ENCODE measurements at regions not wholly inside any gene's neighbourhood (a gene's known extent, or its start where the extent isn't known, plus 50 kb on each side); places are given as distances from the start of the nearest gene placed in this dataset.

GRCh38 chr3:24043168-24043567 lies 98.1 kb downstream of the NR1D2 start:
- no peaks in the 10 kb centered on the region for H3K27me3 Mint-ChIP-seq (ENCODE audit: unreplicated experiment)
- no peaks in the 10 kb centered on the region for H3K9me3 Mint-ChIP-seq (ENCODE audit: unreplicated experiment)
- H3K27ac Mint-ChIP-seq (ENCODE audit: unreplicated experiment), result peak overlapping the region; percentile 83
- DNase-seq (ENCODE audit: extremely low spot score, unreplicated experiment), result no peak
- no peak overlapping the region for H3K4me3 Mint-ChIP-seq (ENCODE audit: unreplicated experiment)
- no peaks in the 10 kb centered on the region for H3K36me3 Mint-ChIP-seq (ENCODE audit: unreplicated experiment)
- no peak for TF ChIP-seq CTCF (IDR thresholded peaks at IDR 0.05)
- H3K4me1 Mint-ChIP-seq (ENCODE audit: unreplicated experiment), result peaks cover 33% of the 10 kb centered on the region

GRCh38 chr3:24043985-24044384 lies 98.9 kb downstream of the NR1D2 start:
- no peak overlapping the region for H3K27ac Mint-ChIP-seq (ENCODE audit: unreplicated experiment)
- H3K36me3 Mint-ChIP-seq (ENCODE audit: unreplicated experiment), result no peaks in the 10 kb centered on the region
- no peaks in the 10 kb centered on the region for H3K27me3 Mint-ChIP-seq (ENCODE audit: unreplicated experiment)
- no peaks in the 10 kb centered on the region for H3K9me3 Mint-ChIP-seq (ENCODE audit: unreplicated experiment)
- no peak overlapping the region for H3K4me3 Mint-ChIP-seq (ENCODE audit: unreplicated experiment)
- H3K4me1 Mint-ChIP-seq (ENCODE audit: unreplicated experiment), result peaks cover 41% of the 10 kb centered on the region
- no peak for DNase-seq (ENCODE audit: extremely low spot score, unreplicated experiment)
- no peak for TF ChIP-seq CTCF (IDR thresholded peaks at IDR 0.05)

DNA sequence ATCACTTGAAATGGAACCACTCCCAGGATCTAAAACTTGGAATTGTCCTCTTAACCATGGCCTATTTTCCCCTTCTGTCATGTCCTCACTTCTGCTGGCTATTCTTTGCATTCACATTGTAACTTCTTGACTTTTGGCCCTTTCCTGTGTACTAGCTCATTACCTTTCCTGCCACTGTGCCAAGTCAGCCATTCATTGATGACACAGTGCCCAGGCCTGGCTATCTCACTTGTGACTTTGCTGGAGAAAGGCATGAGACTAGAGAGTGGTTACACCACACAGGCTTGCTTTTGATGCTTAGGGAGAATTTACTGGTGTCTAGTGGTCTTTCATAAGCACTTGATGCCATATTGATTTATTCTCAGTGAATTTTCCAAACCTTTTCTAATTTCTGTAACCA lies 101.1 kb downstream of the NR1D2 start:
- no peaks in the 10 kb centered on the region for H3K9me3 Mint-ChIP-seq (ENCODE audit: unreplicated experiment)
- H3K27ac Mint-ChIP-seq (ENCODE audit: unreplicated experiment), result peak overlapping the region; percentile 0
- H3K4me1 Mint-ChIP-seq (ENCODE audit: unreplicated experiment), result peaks cover 44% of the 10 kb centered on the region
- no peak for TF ChIP-seq CTCF (IDR thresholded peaks at IDR 0.05)
- no peaks in the 10 kb centered on the region for H3K27me3 Mint-ChIP-seq (ENCODE audit: unreplicated experiment)
- H3K36me3 Mint-ChIP-seq (ENCODE audit: unreplicated experiment), result no peaks in the 10 kb centered on the region
- no peak for DNase-seq (ENCODE audit: extremely low spot score, unreplicated experiment)
- H3K4me3 Mint-ChIP-seq (ENCODE audit: unreplicated experiment), result no peak overlapping the region

DNA sequence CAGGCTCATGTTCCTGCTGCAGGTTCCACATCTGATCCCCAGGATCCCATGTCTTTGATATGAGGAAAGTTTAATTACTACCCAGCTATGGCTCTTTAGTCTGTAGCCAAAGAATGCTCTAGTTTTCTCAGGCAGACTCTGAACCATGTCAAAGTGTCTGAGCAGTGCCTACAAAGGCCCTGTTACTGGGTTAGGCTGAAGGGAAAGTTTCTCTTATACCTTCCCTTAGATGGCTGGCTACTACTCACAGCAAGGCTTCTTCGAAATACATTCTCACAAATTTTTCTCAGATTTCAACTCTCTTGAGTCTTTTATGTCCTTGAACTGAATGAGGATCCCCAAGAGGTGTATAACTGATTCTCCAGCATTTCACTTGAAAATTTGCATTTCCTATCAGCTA lies 102.4 kb downstream of the NR1D2 start:
- no peak overlapping the region for H3K4me3 Mint-ChIP-seq (ENCODE audit: unreplicated experiment)
- no peaks in the 10 kb centered on the region for H3K9me3 Mint-ChIP-seq (ENCODE audit: unreplicated experiment)
- no peaks in the 10 kb centered on the region for H3K36me3 Mint-ChIP-seq (ENCODE audit: unreplicated experiment)
- TF ChIP-seq CTCF (IDR thresholded peaks at IDR 0.05), result no peak
- H3K27ac Mint-ChIP-seq (ENCODE audit: unreplicated experiment), result peak overlapping the region; percentile 59
- H3K4me1 Mint-ChIP-seq (ENCODE audit: unreplicated experiment), result peaks cover 37% of the 10 kb centered on the region
- no peak for DNase-seq (ENCODE audit: extremely low spot score, unreplicated experiment)
- H3K27me3 Mint-ChIP-seq (ENCODE audit: unreplicated experiment), result no peaks in the 10 kb centered on the region

- Mint-ChIP-seq H3K27ac (ENCODE audit: unreplicated experiment) (peak overlapping the region; percentile 59), H3K9me3 (ENCODE audit: unreplicated experiment) (no peaks in the 10 kb centered on the region), H3K36me3 (ENCODE audit: unreplicated experiment) (no peaks in the 10 kb centered on the region), H3K4me1 (ENCODE audit: unreplicated experiment) (peaks cover 26% of the 10 kb centered on the region), H3K27me3 (ENCODE audit: unreplicated experiment) (no peaks in the 10 kb centered on the region), H3K4me3 (ENCODE audit: unreplicated experiment) (no peak overlapping the region)
- no peak for DNase-seq (ENCODE audit: extremely low spot score, unreplicated experiment)
- TF ChIP-seq CTCF (IDR thresholded peaks at IDR 0.05), result no peak
Observed at GRCh38 chr3:24048843-24049242, 103.8 kb downstream of the NR1D2 start.

Data from osteocyte (in vitro differentiated cells).